Gastrocnemius medialis (tissue), 4 donors: ENCODE measurements at regions not wholly inside any gene's neighbourhood (a gene's known extent, or its start where the extent isn't known, plus 50 kb on each side); places are given as distances from the start of the nearest gene placed in this dataset.

Experiments
- POLR2A ChIP-seq, 2 donors: fragments of 450-650 bp; IDR thresholded peaks; one replicate each; pipeline ENCODE4 v1.6.1; 2017; ENCODE audit warnings: antibody characterized with exemption in 2 of 2, mild to moderate bottlenecking in 2 of 2, moderate library complexity in 2 of 2
- TF ChIP-seq, protein P1 (sequence below), 5 experiments: fragments of 450-650 bp in 3 of 5; fragments of 200-600 bp in 2 of 5; sonication (generic) in 2 of 5; IDR thresholded peaks in 4 of 5; conservative IDR thresholded peaks in 1 of 5; 1 replicate in 4 of 5; 2 replicates in 1 of 5; pipeline ENCODE4 v1.5.1; 2016 to 2019; ENCODE audit warnings: antibody characterized with exemption in 5 of 5, mild to moderate bottlenecking in 3 of 5, moderate library complexity in 3 of 5

DNA sequence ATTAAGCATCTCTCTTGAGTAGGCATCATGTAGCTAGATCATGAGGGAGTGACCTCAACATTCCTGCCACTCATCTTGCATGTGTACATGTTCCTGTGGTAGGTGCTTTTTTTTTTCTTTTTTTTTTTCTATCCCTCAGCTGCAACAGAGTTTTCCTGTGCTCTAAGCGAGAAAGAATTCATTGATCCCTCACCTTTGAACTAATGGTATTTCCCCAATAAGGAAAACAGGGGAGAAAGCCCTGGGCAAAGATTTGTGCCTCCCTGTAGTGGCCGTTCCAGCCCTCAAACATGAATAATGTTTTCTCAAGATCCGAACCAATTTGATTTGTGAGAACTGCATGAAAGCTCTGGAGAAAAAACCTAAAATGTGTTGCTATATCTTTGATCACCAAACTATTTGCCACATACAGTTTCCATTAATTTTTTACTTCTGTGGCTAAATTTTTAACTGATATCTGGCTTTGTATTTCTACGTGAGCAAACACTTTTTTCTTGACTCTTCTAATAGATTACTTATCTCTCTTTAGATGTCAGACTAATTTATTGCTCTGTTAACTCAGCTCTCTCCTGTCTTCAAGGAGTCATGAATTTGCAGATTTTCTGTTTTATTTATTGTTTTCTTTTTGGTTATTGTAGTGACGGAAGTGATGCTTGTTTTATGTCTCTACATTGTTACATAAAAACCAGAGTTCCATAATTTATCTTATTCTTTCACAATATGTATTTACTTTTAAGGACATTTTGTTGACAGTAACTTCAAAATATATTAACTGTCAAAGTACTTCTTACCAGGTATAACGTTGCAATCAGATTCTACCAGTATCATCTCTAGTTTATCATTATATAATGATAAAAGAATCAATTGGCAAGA lies 1396.5 kb downstream of the OTOL1 start:
- TF ChIP-seq, protein P1, sequence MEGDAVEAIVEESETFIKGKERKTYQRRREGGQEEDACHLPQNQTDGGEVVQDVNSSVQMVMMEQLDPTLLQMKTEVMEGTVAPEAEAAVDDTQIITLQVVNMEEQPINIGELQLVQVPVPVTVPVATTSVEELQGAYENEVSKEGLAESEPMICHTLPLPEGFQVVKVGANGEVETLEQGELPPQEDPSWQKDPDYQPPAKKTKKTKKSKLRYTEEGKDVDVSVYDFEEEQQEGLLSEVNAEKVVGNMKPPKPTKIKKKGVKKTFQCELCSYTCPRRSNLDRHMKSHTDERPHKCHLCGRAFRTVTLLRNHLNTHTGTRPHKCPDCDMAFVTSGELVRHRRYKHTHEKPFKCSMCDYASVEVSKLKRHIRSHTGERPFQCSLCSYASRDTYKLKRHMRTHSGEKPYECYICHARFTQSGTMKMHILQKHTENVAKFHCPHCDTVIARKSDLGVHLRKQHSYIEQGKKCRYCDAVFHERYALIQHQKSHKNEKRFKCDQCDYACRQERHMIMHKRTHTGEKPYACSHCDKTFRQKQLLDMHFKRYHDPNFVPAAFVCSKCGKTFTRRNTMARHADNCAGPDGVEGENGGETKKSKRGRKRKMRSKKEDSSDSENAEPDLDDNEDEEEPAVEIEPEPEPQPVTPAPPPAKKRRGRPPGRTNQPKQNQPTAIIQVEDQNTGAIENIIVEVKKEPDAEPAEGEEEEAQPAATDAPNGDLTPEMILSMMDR (IDR thresholded peaks at IDR 0.05 in 4 of 5, conservative IDR thresholded peaks at IDR 0.05 in 1 of 5): no peak
- TF ChIP-seq POLR2A (IDR thresholded peaks at IDR 0.05): no peak
